ENCODE measurements at regions not wholly inside any gene's neighbourhood (a gene's known extent, or its start where the extent isn't known, plus 50 kb on each side); places are given as distances from the start of the nearest gene placed in this dataset.

DNA sequence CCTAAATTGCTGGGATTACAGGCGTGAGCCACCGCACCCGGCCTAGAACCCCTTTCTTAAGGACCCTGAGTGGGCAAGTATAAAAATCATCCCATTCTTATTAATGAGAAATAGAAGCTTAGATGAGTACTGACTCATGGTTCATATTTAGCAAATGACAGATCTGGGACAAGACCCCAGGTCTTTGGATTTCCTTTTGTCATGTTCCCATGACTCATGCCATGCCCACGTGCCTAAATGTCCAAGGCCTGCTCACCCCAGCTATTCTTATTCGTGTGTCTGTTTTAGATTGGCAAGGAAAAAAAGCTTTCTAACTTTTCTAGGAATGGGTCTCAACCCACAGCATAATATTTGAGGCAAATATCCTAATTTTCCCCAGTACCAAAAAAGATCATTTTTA is 57.7 kb upstream of the RPS23 start:
- ATAC-seq (no peak), DNase-seq (no peak)

DNA sequence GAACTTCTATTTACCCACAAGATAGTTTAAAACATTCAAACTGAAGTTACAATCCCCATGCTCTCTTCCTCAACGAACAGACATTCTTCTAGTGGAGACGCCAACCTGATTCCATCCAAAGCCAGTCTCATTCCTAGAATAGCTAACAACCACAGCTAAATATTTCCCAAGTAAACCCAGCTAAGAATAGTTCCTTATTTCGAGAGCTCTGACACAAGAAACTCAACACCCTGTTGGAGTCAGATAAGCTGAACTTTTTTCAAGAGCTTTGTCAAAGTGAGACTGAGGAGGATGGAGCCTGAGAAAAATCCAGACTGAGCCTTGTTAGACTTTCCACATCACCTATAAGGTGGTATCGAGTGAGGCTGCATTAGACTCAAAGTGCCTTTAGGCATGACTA is 56.7 kb upstream of the RPS23 start:
- ATAC-seq (no peak), DNase-seq (no peak)

DNA sequence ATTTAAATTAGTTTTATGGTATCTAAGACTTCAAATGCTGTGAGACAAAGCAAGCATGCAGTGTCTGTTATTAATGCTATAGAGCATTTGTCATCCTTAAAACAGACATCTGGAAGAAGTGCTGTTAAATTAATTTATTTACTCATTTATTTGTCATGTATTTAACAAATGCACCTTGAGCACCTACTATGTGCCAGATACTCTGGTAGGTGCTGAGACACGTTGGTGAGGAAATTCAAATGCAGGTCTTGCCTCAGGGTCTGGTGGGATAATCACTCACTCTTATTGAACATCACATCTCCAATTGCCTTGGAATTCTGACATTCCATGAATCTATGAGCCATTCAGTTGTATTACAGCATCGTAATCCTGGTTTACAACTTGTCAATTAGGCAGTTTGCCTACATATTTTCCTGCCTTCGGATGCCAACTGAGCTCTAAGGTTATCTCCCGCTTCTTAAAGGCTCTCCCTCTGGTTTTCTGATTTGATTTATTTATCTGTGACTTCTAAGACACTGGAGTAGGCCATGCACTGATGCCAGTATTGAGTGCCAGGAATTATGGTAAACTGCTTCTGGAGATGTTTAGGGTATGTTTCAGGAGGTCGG is 56.0 kb upstream of the RPS23 start:
- no peak for DNase-seq

DNA sequence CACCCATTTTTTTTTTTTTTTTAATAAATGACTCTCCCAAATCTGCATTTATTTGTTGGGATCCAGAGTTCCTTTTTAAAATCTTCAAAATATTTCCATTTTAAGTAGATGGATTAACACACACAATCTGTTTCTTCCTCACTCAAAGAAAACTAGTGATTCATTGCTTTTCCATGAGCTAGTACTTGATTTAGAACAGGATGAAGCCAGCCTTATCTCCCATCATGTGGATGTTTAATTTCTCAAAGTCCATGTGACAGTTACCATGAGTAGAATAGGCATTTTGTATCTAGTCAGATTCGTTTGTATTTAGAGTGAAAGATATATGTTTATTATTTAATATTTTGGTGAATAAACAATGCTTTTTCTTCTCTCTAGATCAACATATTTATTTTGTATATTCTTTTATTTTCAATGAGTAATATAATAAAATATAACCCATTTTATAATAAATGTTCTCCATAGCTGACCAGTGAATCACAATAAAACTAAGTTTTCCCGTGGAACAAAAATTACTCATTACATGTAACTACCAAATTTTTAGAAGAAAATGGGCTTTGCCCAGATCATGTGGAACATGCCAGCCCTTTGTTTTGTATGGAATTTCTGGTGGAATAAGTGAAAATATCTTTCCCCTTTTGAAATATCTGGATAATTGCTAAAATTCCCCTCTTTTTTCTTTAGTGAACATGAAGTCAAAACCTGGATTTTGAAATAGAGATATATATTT is 54.9 kb upstream of the RPS23 start:
- ATAC-seq (no peak), DNase-seq (no peak)

More for the DNA sequence above, 56.0 kb upstream of the RPS23 start:
- ATAC-seq = no peak

DNA sequence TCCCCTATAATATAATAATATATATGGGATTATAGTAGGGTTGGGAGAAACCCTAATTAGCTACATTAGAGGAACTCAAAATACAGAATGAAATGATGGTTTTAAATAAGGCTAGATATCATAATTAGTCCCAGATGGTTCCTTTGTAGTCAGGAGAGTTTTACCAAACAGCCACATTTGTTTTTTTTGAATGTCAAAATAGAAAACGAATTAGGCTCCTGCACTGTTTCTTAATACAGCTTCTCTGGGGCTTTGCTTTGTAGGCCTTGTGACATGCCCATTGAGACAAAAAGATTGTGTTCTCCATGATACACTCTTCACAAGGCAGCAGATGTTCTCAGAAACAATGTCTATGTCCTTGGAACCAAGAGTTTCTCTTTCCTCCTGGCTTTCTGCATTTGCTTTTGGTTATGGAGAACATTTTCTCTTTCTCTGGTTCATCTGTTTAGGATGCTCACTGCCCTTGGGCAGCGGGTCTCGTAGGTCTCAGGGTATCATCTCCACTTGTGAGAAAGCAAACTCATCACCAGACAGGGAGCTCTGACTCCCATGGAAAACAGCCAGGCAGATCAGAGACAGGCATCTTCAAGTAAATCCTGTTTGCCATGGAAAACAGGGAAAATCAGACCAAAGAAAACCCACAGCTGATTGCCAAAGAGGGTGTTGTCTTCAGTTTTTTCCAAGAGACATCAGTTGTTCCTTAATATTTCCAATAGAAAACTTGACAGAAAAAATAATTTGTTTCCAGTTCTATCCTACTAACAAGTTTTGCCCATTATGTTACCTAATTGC is 54.1 kb upstream of the RPS23 start:
- no peak for DNase-seq
- no peak for ATAC-seq

DNA sequence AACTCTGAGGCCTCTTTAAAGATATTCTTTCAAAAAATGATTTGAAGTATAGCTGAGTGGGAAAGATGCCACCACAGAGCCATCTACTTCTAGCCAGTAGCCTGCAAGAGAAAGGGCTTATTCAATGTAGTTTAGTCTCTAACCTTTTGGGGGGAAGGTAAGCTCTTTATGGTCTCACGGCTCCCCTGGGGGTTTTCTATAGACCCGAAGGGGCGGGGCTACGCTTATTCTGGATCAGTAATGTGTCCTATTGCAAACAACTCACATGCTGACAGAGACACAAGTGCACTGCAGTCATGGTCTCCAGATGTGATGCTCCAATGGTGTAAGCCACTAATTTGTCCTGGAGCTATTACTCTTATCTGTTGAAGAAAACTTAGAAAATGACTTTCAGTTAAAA is 53.4 kb upstream of the RPS23 start:
- ATAC-seq (no peak), DNase-seq (no peak)

DNA sequence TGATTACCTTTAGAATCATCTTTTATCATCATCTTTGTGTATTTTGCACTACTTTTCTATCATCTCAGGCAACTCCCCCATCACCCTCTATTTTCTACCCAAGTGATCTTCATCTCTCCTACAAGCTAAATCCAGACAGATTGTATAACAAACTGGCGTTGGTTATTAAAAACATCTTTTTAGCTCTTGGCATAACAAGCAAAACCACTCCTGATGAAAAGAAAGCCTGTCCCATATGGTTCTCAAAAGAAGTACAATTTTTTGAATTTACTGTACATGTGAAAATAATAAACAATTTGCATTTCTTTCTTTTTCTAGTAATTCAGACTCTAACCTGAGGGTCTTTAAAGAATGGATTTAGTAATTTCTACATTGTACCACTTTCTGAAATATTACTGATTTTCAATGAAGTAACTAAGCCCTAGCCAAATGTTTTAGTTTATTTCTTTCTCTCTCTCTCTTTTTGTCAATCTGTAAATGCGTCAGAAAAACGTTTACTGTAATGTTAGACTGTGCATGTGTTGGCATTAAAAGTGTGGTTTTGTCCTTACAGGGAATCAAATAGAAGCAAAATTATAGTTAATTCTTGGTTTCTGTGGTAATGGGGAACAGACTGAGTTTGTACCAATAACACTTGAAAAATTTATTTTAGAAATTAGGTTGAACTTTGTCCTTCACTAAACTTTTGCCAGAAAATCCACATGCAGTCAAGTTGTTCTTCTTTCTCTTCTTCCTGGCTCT is 52.5 kb upstream of the RPS23 start:
- ATAC-seq (no peak), DNase-seq (no peak)

DNA sequence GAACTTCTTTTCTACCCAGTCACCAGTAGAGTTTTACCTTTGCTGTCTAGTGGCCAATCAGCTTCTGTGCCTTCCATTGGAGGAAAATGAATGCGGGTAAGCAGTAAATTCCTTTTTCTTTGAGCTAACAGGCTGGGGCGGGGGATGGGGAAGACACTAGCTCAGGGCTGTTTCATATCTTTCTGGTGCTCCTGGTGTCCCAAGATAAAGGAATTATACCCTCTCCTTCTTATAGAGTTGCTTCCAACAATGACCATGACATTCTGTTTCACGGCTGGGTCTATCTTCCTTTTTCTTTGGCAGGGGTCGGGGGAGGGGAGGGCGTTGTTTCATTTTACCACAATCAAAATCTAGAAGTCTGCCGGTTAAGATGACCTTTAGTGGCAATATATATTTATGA is 51.2 kb upstream of the RPS23 start:
- no peak for DNase-seq
- ATAC-seq = no peak
